Astrocyte of the spinal cord (primary cell): ENCODE measurements at regions not wholly inside any gene's neighbourhood (a gene's known extent, or its start where the extent isn't known, plus 50 kb on each side); places are given as distances from the start of the nearest gene placed in this dataset.
A peak's percentile ranks its signal among the peaks of the same experiment; 100 is the strongest.

Experiments used
- DNase-seq: peaks from one replicate; pipeline ENCODE4 v3.0.0; 2011; ENCODE audit warnings: low read depth, low spot score
- H3K4me3 ChIP-seq: 2 replicates; pipeline ENCODE4 v1.5.1; 2011; ENCODE audit warnings: low read depth, mild to moderate bottlenecking, low read length, moderate library complexity
- CTCF ChIP-seq: IDR thresholded peaks from 2 replicates; pipeline ENCODE4 v1.5.1; 2012; ENCODE audit warnings: low read depth, mild to moderate bottlenecking, low read length, inconsistent platforms
- in situ Hi-C: cut with HindIII; loops from 2 replicates; pipeline ENCODE4 v1.10.0; 2017; ENCODE audit warnings: low sequenced_read_pairs

GRCh38 chr13:72458701-72459100 lies 268.7 kb downstream of the MZT1 start:
- H3K4me3 ChIP-seq = no peak overlapping the region
- TF ChIP-seq CTCF = no peak
- peak; percentile 17 for DNase-seq
- in situ Hi-C loops = no loop called here

- H3K4me3 ChIP-seq = no peak overlapping the region
- no peak for TF ChIP-seq CTCF
- no peak for DNase-seq
- in situ Hi-C loops = no loop called here
Observed at GRCh38 chr13:72457151-72457550, 270.3 kb downstream of the MZT1 start.

GRCh38 chr13:72456486-72456885 lies 270.9 kb downstream of the MZT1 start:
- no peak for DNase-seq
- no peak overlapping the region for H3K4me3 ChIP-seq
- TF ChIP-seq CTCF = no peak
- in situ Hi-C loops = no loop called here

- H3K4me3 ChIP-seq = no peak overlapping the region
- in situ Hi-C loops = no loop called here
- TF ChIP-seq CTCF = no peak
- no peak for DNase-seq
Observed at GRCh38 chr13:72453161-72453560, 274.3 kb downstream of the MZT1 start.

GRCh38 chr13:72448082-72448481 lies 279.3 kb downstream of the MZT1 start:
- TF ChIP-seq CTCF = no peak
- DNase-seq = no peak
- in situ Hi-C loops = no loop called here
- H3K4me3 ChIP-seq = no peak overlapping the region

- in situ Hi-C loops = no loop called here
- no peak for DNase-seq
- H3K4me3 ChIP-seq = no peak overlapping the region
- TF ChIP-seq CTCF = no peak
Observed at GRCh38 chr13:72444999-72445398, 282.4 kb downstream of the MZT1 start.

GRCh38 chr13:72437458-72437857 lies 290.0 kb downstream of the MZT1 start:
- H3K4me3 ChIP-seq = no peak overlapping the region
- DNase-seq = peak; percentile 52
- no peak for TF ChIP-seq CTCF
- in situ Hi-C loops = no loop called here
